Stimulated activated CD4-positive, alpha-beta T cell treated with anti-CD3 and anti-CD28 coated beads, TNF-alpha, amount 100 ng/mL, for 1 hour (primary cell): ENCODE measurements at regions not wholly inside any gene's neighbourhood (a gene's known extent, or its start where the extent isn't known, plus 50 kb on each side); places are given as distances from the start of the nearest gene placed in this dataset.

Experiments used
- DNase-seq, 3 donors: peaks; one replicate each; pipeline ENCODE4 v3.0.0-alpha.2; 2020; ENCODE audit warnings: low read depth in 3 of 3, low spot score in 1 of 3

GRCh38 chr6:155962276-155962675 lies 506.6 kb upstream of the NOX3 start:
- no peak for DNase-seq

GRCh38 chr6:155959898-155960495 lies 504.4 kb upstream of the NOX3 start:
- DNase-seq: no peak

GRCh38 chr6:155958550-155958949 lies 502.9 kb upstream of the NOX3 start:
- no peak for DNase-seq

GRCh38 chr6:155955038-155955437 lies 499.4 kb upstream of the NOX3 start:
- no peak for DNase-seq

- no peak for DNase-seq
Observed at GRCh38 chr6:155954149-155954548, 498.5 kb upstream of the NOX3 start.

GRCh38 chr6:155949256-155949655 lies 493.6 kb upstream of the NOX3 start:
- DNase-seq: no peak

- DNase-seq: no peak
Observed at GRCh38 chr6:155946860-155947259, 491.2 kb upstream of the NOX3 start.

GRCh38 chr6:155943635-155944034 lies 488.0 kb upstream of the NOX3 start:
- DNase-seq: no peak

- DNase-seq: no peak
Observed at GRCh38 chr6:155939253-155939652, 483.6 kb upstream of the NOX3 start.

- DNase-seq: no peak
Observed at GRCh38 chr6:155936551-155936950, 480.9 kb upstream of the NOX3 start.

- DNase-seq: no peak
Observed at GRCh38 chr6:155936127-155936526, 480.5 kb upstream of the NOX3 start.

- DNase-seq: no peak
Observed at GRCh38 chr6:155916846-155917624, 461.4 kb upstream of the NOX3 start.

- no peak for DNase-seq
Observed at GRCh38 chr6:155915651-155916050, 460.0 kb upstream of the NOX3 start.

- no peak for DNase-seq
Observed at GRCh38 chr6:155913816-155914215, 458.2 kb upstream of the NOX3 start.

- no peak for DNase-seq
Observed at GRCh38 chr6:155909710-155910109, 454.1 kb upstream of the NOX3 start.

- no peak for DNase-seq
Observed at GRCh38 chr6:155895641-155896040, 440.0 kb upstream of the NOX3 start.

GRCh38 chr6:155894758-155895157 lies 439.1 kb upstream of the NOX3 start:
- DNase-seq: no peak

- DNase-seq: no peak
Observed at GRCh38 chr6:155894262-155894661, 438.6 kb upstream of the NOX3 start.

GRCh38 chr6:155890409-155890808 lies 434.8 kb upstream of the NOX3 start:
- DNase-seq: no peak

- DNase-seq: no peak
Observed at GRCh38 chr6:155889410-155889809, 433.8 kb upstream of the NOX3 start.

- DNase-seq: no peak
Observed at GRCh38 chr6:155887421-155887820, 431.8 kb upstream of the NOX3 start.

GRCh38 chr6:155883741-155884140 lies 428.1 kb upstream of the NOX3 start:
- no peak for DNase-seq

- no peak for DNase-seq
Observed at GRCh38 chr6:155883334-155883731, 427.7 kb upstream of the NOX3 start.
